ENCODE measurements at regions not wholly inside any gene's neighbourhood (a gene's known extent, or its start where the extent isn't known, plus 50 kb on each side); places are given as distances from the start of the nearest gene placed in this dataset.

- H3F3A ChIP-seq (ENCODE audit: low read depth) = no peaks in the 10 kb centered on the region
- H3K36me3 ChIP-seq (ENCODE audit: insufficient read depth, low read length) = no peaks in the 10 kb centered on the region
- H3K27me3 ChIP-seq (ENCODE audit: insufficient read depth, low read length, poor library complexity, severe bottlenecking) = no peaks in the 10 kb centered on the region
- H3K9me2 ChIP-seq (replicated peaks; ENCODE audit: low read depth, low read length) = no peaks in the 10 kb centered on the region
- H2AFZ ChIP-seq (ENCODE audit: low read length) = no peak overlapping the region
- no peaks in the 10 kb centered on the region for H3K9me3 ChIP-seq (ENCODE audit: insufficient read depth, low read depth, low read length)
- H3K4me1 ChIP-seq (ENCODE audit: insufficient read depth, low read length, poor library complexity, severe bottlenecking) = peaks cover 3% of the 10 kb centered on the region
- no peak overlapping the region for H3K4me2 ChIP-seq (ENCODE audit: low read depth, low read length, poor library complexity, severe bottlenecking)
- H3K79me2 ChIP-seq (ENCODE audit: insufficient read depth, low read length) = no peaks in the 10 kb centered on the region
- no peak overlapping the region for H3K9ac ChIP-seq (ENCODE audit: low read depth, low read length, poor library complexity, severe bottlenecking)
- no peak overlapping the region for H3K4me3 ChIP-seq (ENCODE audit: low read length, poor library complexity, severe bottlenecking)
- TF ChIP-seq EZH2phosphoT487 (IDR thresholded peaks at IDR 0.05; ENCODE audit: borderline replicate concordance) (no peak), CTCF (conservative IDR thresholded peaks at IDR 0.05; ENCODE audit: low read length) (no peak)
- no peaks in the 10 kb centered on the region for H4K20me1 ChIP-seq (ENCODE audit: insufficient read depth, low read length, poor library complexity, severe bottlenecking)
Measured at GRCh38 chr15:69908590-69909420, 188.9 kb downstream of the TLE3 start.

GRCh38 chr15:69909719-69910444, 187.8 kb downstream of the TLE3 start:
- Histone ChIP-seq H3K4me3 (ENCODE audit: low read length, poor library complexity, severe bottlenecking) (no peak overlapping the region), H3K9me3 (ENCODE audit: insufficient read depth, low read depth, low read length) (no peaks in the 10 kb centered on the region), H3K4me1 (ENCODE audit: insufficient read depth, low read length, poor library complexity, severe bottlenecking) (peaks cover 3% of the 10 kb centered on the region), H3K36me3 (ENCODE audit: insufficient read depth, low read length) (no peaks in the 10 kb centered on the region), H3K27me3 (ENCODE audit: insufficient read depth, low read length, poor library complexity, severe bottlenecking) (no peaks in the 10 kb centered on the region), H3K79me2 (ENCODE audit: insufficient read depth, low read length) (no peaks in the 10 kb centered on the region), H3K4me2 (ENCODE audit: low read depth, low read length, poor library complexity, severe bottlenecking) (no peak overlapping the region), H3K9me2 (replicated peaks; ENCODE audit: low read depth, low read length) (no peaks in the 10 kb centered on the region), H3K9ac (ENCODE audit: low read depth, low read length, poor library complexity, severe bottlenecking) (no peak overlapping the region), H2AFZ (ENCODE audit: low read length) (no peak overlapping the region), H3F3A (ENCODE audit: low read depth) (no peaks in the 10 kb centered on the region), H4K20me1 (ENCODE audit: insufficient read depth, low read length, poor library complexity, severe bottlenecking) (no peaks in the 10 kb centered on the region)
- no peak for TF ChIP-seq EZH2phosphoT487 (IDR thresholded peaks at IDR 0.05; ENCODE audit: borderline replicate concordance)
- TF ChIP-seq CTCF (conservative IDR thresholded peaks at IDR 0.05; ENCODE audit: low read length) = no peak

GRCh38 chr15:69910514-69910913, 187.2 kb downstream of the TLE3 start:
- no peak overlapping the region for H2AFZ ChIP-seq (ENCODE audit: low read length)
- H3K9me3 ChIP-seq (ENCODE audit: insufficient read depth, low read depth, low read length) = no peaks in the 10 kb centered on the region
- H3K4me2 ChIP-seq (ENCODE audit: low read depth, low read length, poor library complexity, severe bottlenecking) = no peak overlapping the region
- H3K27me3 ChIP-seq (ENCODE audit: insufficient read depth, low read length, poor library complexity, severe bottlenecking) = no peaks in the 10 kb centered on the region
- H3K9me2 ChIP-seq (replicated peaks; ENCODE audit: low read depth, low read length) = no peaks in the 10 kb centered on the region
- no peak overlapping the region for H3K4me3 ChIP-seq (ENCODE audit: low read length, poor library complexity, severe bottlenecking)
- no peaks in the 10 kb centered on the region for H3K79me2 ChIP-seq (ENCODE audit: insufficient read depth, low read length)
- no peak overlapping the region for H3K9ac ChIP-seq (ENCODE audit: low read depth, low read length, poor library complexity, severe bottlenecking)
- TF ChIP-seq EZH2phosphoT487 (IDR thresholded peaks at IDR 0.05; ENCODE audit: borderline replicate concordance) (no peak), CTCF (conservative IDR thresholded peaks at IDR 0.05; ENCODE audit: low read length) (no peak)
- H3K36me3 ChIP-seq (ENCODE audit: insufficient read depth, low read length) = no peaks in the 10 kb centered on the region
- no peaks in the 10 kb centered on the region for H3F3A ChIP-seq (ENCODE audit: low read depth)
- peaks cover 3% of the 10 kb centered on the region for H3K4me1 ChIP-seq (ENCODE audit: insufficient read depth, low read length, poor library complexity, severe bottlenecking)
- no peaks in the 10 kb centered on the region for H4K20me1 ChIP-seq (ENCODE audit: insufficient read depth, low read length, poor library complexity, severe bottlenecking)

Data from Loucy (cell line).